Left ventricle myocardium inferior (tissue), 1 donor: ENCODE measurements at regions not wholly inside any gene's neighbourhood (a gene's known extent, or its start where the extent isn't known, plus 50 kb on each side); places are given as distances from the start of the nearest gene placed in this dataset.
"Not testable (repeated sequence)": the region's sequence is repeated elsewhere in the genome, so short reads cannot be mapped to it uniquely, and the experiment has no call there.

Experiments used
- DNase-seq: peaks from one replicate; pipeline ENCODE4 v3.0.0-alpha.2; 2020
- H3K27ac ChIP-seq: fragments of 200-600 bp; replicated peaks from 2 replicates; pipeline ENCODE4 v1.8.0; 2021
- H3K27me3 ChIP-seq: fragments of 200-600 bp; 2 replicates; pipeline ENCODE4 v1.8.0; 2021; ENCODE audit warnings: low read depth
- H3K36me3 ChIP-seq: fragments of 200-600 bp; 2 replicates; pipeline ENCODE4 v1.8.0; 2021
- H3K4me1 ChIP-seq: fragments of 200-600 bp; 2 replicates; pipeline ENCODE4 v1.8.0; 2021
- H3K4me3 ChIP-seq: fragments of 200-600 bp; 2 replicates; pipeline ENCODE4 v1.8.0; 2021; ENCODE audit warnings: mild to moderate bottlenecking, moderate library complexity
- H3K9me3 ChIP-seq: fragments of 200-600 bp; replicated peaks from 2 replicates; pipeline ENCODE4 v1.8.0; 2021
- intact Hi-C: fragments of 100-400 bp; cut with micrococcal nuclease; formaldehyde crosslinking; loops from one replicate; pipeline ENCODE4 v1.11.0; 2022
- TF ChIP-seq, protein P1 (sequence below): fragments of 200-600 bp; IDR thresholded peaks from 2 replicates; pipeline ENCODE4 v1.8.0; 2021; ENCODE audit warnings: antibody characterized with exemption, mild to moderate bottlenecking, borderline replicate concordance
- donor health status: DM: no; HTN: yes; CAD: no; lungs with severe emphysema.

DNA sequence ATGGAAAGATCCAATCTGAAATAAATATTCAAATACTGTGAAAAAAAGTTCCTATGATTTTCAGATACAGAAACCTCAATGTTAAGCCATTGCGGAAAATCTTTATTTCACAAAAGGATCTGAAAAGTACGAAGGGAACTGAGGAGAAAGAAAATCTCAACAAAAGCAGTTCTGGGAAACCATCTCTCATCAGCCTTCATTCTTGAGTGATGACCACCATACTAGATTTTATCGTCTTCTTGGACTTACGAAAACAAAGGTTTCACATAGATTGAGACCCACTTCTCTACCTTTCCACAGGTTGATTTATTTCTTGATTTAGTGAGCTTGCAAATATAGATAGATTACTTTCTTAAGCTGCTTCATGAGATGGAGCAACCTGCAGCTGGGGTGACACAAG, 293.4 kb upstream of the LYZL1 start:
- H3K4me3 ChIP-seq: no peak overlapping the region
- H3K4me1 ChIP-seq: no peaks in the 10 kb centered on the region
- DNase-seq: no peak
- no peaks in the 10 kb centered on the region for H3K36me3 ChIP-seq
- H3K9me3 ChIP-seq: no peaks in the 10 kb centered on the region
- no peak overlapping the region for H3K27ac ChIP-seq
- intact Hi-C loops: loop anchor here (10.0 kb wide), 1 partner anchor 331 kb away; no protein-coding TSS in a partner anchor
- TF ChIP-seq, protein P1, sequence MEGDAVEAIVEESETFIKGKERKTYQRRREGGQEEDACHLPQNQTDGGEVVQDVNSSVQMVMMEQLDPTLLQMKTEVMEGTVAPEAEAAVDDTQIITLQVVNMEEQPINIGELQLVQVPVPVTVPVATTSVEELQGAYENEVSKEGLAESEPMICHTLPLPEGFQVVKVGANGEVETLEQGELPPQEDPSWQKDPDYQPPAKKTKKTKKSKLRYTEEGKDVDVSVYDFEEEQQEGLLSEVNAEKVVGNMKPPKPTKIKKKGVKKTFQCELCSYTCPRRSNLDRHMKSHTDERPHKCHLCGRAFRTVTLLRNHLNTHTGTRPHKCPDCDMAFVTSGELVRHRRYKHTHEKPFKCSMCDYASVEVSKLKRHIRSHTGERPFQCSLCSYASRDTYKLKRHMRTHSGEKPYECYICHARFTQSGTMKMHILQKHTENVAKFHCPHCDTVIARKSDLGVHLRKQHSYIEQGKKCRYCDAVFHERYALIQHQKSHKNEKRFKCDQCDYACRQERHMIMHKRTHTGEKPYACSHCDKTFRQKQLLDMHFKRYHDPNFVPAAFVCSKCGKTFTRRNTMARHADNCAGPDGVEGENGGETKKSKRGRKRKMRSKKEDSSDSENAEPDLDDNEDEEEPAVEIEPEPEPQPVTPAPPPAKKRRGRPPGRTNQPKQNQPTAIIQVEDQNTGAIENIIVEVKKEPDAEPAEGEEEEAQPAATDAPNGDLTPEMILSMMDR: no peak
- no peaks in the 10 kb centered on the region for H3K27me3 ChIP-seq

DNA sequence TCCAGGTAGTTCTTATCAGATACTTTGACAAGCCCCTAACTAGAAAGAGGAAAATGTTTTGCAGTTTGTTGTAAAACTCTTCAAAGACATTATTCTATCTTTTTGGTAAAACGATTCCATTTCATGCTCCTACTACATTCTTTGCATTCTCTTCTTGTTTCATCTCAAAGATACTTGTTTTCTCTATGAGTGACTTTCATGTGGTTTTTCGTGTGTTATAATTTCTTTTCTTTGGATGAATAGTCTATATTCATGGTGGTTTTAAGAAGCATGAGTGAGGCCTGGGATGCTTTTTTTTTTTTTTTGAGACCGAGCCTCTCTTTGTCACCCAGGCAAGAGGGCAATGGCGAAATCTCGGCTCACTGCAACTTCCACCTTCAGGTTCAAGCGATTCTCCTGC, 292.5 kb upstream of the LYZL1 start:
- Histone ChIP-seq H3K4me1 (no peaks in the 10 kb centered on the region), H3K4me3 (no peak overlapping the region), H3K36me3 (no peaks in the 10 kb centered on the region), H3K27ac (no peak overlapping the region), H3K27me3 (no peaks in the 10 kb centered on the region), H3K9me3 (no peaks in the 10 kb centered on the region)
- DNase-seq: no peak
- intact Hi-C loops: loop anchor here (10.0 kb wide), 1 partner anchor 332 kb away; no protein-coding TSS in a partner anchor
- TF ChIP-seq, protein P1: no peak

DNA sequence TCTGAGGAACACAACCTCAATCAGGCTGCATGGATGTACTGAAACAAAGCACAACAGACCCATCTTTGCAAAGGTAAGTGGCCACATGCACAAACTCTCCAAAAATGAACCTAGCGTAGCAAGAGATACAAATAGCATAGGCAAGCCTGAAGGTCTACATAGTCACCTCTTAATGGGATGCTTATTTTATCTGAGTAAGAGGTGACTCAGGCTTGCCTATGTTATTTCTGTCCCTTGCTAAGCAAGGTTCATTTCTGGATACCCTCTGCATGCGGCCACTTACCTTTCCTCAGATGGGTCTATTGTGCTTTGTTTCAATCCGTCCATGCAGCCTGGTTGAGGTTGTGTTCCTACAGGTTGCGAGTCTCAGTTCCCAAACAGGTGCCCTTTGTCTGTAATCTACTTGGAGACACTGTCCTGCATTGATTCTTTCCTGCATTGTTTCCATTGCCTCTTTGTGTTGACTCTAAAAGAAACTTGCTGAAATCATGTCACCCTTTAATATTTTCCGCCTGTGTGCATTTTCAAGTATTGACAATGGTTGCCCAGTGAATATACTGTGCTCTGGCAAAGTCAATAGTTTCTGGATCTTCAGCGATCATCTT, 291.8 kb upstream of the LYZL1 start:
- Histone ChIP-seq H3K36me3 (no peaks in the 10 kb centered on the region), H3K27me3 (no peaks in the 10 kb centered on the region), H3K4me1 (no peaks in the 10 kb centered on the region), H3K4me3 (no peak overlapping the region), H3K27ac (no peak overlapping the region), H3K9me3 (no peaks in the 10 kb centered on the region)
- TF ChIP-seq, protein P1: no peak
- no peak for DNase-seq
- intact Hi-C loops: loop anchor here (10.0 kb wide), 1 partner anchor 332 kb away; no protein-coding TSS in a partner anchor

DNA sequence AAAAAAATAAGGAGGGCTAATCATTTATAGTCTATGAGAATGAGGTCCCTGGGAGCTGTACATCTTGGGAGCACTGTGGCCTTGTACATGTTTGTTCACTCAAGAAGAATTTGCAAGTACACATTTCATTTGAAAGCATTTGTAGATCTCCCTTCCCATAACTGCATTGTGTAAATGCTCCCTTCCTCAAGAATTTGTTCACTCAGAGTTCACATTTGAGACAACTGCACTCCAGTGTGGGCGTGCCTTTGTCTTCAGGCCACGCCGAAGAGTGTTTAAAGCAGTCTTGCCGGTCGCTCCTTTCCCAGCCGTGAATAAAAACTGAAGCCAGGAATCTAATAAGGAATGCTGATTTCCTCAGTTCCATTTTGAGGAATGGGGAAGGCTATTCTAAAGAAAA, 291.1 kb upstream of the LYZL1 start:
- H3K4me1 ChIP-seq: no peaks in the 10 kb centered on the region
- H3K4me3 ChIP-seq: no peak overlapping the region
- TF ChIP-seq, protein P1: no peak
- H3K27me3 ChIP-seq: no peaks in the 10 kb centered on the region
- H3K36me3 ChIP-seq: no peaks in the 10 kb centered on the region
- intact Hi-C loops: loop anchor here (10.0 kb wide), 1 partner anchor 333 kb away; no protein-coding TSS in a partner anchor
- H3K9me3 ChIP-seq: no peaks in the 10 kb centered on the region
- DNase-seq: no peak
- H3K27ac ChIP-seq: no peak overlapping the region

DNA sequence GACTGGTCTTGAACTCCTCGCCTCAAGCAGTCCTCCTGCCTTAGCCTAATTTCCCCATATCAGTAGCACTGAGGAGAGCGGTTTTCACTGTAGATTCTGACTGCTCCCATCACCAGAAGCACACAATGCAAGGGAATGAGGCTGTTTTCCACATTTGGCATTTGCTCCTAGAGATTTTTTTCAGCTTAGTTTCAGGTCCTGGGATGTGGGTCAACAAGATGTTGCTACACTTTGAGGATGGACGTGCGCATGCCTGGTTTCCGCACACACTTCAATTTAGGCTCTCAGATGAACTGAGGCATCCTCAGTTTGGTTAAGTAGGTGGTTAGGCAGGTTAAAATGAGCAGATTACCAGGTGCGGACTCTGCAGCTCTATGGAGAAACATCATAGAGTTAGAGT, 287.1 kb upstream of the LYZL1 start:
- H3K36me3 ChIP-seq: no peaks in the 10 kb centered on the region
- no peak overlapping the region for H3K4me3 ChIP-seq
- H3K9me3 ChIP-seq: no peaks in the 10 kb centered on the region
- no peaks in the 10 kb centered on the region for H3K4me1 ChIP-seq
- TF ChIP-seq, protein P1: no peak
- H3K27ac ChIP-seq: no peak overlapping the region
- no peaks in the 10 kb centered on the region for H3K27me3 ChIP-seq
- intact Hi-C loops: no loop called here
- no peak for DNase-seq

DNA sequence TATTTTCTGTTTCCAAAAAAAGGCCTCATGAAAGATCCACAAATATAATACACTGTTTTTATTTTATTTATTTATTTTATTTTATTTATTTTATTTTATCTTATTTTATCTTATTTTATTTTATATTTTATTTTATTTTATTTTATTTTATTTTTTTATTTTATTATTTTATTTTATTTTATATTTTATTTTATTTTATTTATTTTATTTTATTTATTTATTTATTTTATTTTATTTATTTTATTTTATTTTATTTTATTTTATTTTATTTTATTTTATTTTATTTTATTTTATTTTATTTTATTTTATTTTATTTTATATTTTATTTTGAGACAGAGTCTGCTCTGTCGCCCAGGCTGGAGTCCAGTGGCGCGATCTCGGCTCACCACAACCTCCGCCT, 285.9 kb upstream of the LYZL1 start:
- H3K27me3 ChIP-seq, H3K9me3 ChIP-seq, H3K36me3 ChIP-seq, intact Hi-C loops, DNase-seq, H3K27ac ChIP-seq, H3K4me3 ChIP-seq, H3K4me1 ChIP-seq: not testable (repeated sequence)
